ENCODE measurements at regions not wholly inside any gene's neighbourhood (a gene's known extent, or its start where the extent isn't known, plus 50 kb on each side); places are given as distances from the start of the nearest gene placed in this dataset.

GRCh38 chr3:94285872-94286271, 223.0 kb downstream of the NSUN3 start:
- TF ChIP-seq EZH2 (IDR thresholded peaks at IDR 0.05): no peak
- no peak for TF ChIP-seq POLR2AphosphoS5 (IDR thresholded peaks at IDR 0.05; ENCODE audit: borderline replicate concordance, low read depth, low read length)
- no peak for TF ChIP-seq FOXP2 (optimal IDR thresholded peaks at IDR 0.05; ENCODE audit: control extremely low read depth, extremely low read length, insufficient read depth)

All from SK-N-MC (cell line).